ENCODE measurements at regions not wholly inside any gene's neighbourhood (a gene's known extent, or its start where the extent isn't known, plus 50 kb on each side); places are given as distances from the start of the nearest gene placed in this dataset.

DNA sequence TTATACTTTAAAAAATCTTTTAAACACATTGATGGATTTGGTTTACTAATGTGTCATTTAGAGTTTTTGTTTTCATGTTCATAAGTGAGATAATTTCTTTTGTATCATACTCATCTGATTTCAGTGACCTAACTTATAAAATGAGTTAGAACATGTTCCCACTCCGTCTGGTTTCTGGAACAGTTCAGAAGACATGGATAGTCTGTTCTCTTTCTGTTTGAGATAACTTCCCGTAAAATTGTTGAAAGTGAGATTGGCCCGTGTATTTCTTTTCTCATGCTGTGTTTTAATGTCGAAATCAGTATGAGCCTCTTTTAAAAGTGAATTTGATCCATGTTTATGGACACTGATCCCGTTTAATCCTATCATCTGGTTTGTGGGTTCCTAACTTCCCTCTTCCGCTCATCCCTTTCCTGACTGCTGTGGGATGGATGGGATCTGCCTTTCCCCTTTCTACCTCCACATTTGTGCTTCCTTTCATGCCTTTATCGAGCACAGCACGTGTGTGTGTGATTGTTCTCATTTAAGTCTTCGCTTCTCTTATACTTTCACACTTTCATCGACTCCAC is 78.9 kb downstream of the COPS8 start:
- Histone ChIP-seq H3K9me3 (ENCODE audit: low read depth, low read length) (peaks cover 7% of the 10 kb centered on the region; the same call in 1 of the 2 replicates), H3K9ac (ENCODE audit: insufficient read length) (no peak overlapping the region), H3K36me3 (ENCODE audit: insufficient read depth, low read length) (no peaks in the 10 kb centered on the region), H3K27ac (no peak overlapping the region), H3K4me3 (no peak overlapping the region)
- no peak for TF ChIP-seq POLR2AphosphoS5 (IDR thresholded peaks at IDR 0.05; ENCODE audit: borderline replicate concordance, low read depth, low read length)
- DNase-seq (ENCODE audit: low read depth, low spot score) = no peak

DNA sequence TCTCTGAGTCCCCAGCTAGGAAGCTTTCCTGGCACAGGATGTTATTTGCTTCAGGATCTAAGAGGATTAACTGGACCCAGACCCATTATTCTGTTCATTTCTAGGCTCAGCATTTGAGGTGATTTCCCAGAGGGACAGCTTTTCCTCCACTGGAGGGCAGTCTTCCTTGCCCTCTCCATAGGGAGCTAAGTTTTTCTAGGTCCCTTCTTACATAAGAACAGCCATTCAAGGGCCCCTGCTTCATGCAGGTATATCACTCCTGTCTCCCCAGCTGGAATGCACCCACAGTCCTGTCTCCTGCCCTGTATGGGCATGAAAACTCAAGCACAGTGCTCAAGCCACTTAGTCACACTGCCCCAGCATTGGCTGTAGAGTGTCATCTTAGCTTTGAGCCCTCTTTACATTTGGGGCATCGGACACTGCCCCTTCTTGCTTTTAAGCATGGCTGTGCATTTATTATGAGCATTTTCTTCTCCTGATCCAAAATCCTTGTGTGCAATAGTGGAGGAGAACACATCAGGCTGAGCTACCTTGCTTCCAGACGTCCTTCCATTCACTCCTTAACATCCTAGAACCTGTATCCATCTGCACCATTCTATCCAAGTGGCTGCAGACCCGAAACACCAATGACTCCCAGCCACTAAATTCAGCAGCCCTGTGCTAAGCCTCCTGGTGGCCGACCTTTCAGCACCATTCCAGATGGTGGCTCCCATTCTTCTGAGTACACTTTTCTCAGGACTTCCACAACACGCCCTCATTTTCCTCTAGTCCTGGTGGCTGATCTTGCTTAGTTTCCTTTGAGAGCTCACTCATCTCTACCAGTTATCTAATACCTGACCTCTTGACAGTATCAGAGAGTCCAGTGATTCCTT is 80.0 kb downstream of the COPS8 start:
- H3K9ac ChIP-seq (ENCODE audit: insufficient read length) = no peak overlapping the region
- H3K4me3 ChIP-seq = no peak overlapping the region
- DNase-seq (ENCODE audit: low read depth, low spot score) = no peak
- H3K36me3 ChIP-seq (ENCODE audit: insufficient read depth, low read length) = no peaks in the 10 kb centered on the region
- TF ChIP-seq EZH2 (IDR thresholded peaks at IDR 0.05) (no peak), FOXP2 (optimal IDR thresholded peaks at IDR 0.05; ENCODE audit: control extremely low read depth, extremely low read length, insufficient read depth) (no peak), POLR2AphosphoS5 (IDR thresholded peaks at IDR 0.05; ENCODE audit: borderline replicate concordance, low read depth, low read length) (no peak)
- H3K9me3 ChIP-seq (ENCODE audit: low read depth, low read length) = peaks cover 7% of the 10 kb centered on the region; the same call in 1 of the 2 replicates
- no peak overlapping the region for H3K27ac ChIP-seq

DNA sequence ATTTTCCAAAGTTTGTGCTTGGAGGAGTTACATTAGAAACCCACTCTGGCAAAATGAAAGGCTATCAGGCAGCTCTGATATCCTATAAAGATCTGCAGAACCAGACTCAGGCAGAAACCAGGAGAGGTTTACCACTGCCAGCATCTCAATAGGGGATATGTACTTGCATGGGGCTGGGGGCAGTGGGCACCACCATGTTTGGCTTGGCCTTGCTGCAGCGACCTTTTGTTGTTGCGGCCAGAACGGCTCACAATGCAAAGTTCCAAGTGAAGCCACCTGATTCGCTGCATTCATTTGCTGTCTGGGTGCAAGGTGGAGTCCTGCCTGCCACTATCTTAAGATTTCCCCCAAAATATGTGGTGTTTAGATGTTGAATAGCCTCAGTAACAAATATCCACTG is 81.3 kb downstream of the COPS8 start:
- no peak for TF ChIP-seq EZH2 (IDR thresholded peaks at IDR 0.05)
- no peak for DNase-seq (ENCODE audit: low read depth, low spot score)
- Histone ChIP-seq H3K27ac (no peak overlapping the region), H3K9me3 (ENCODE audit: low read depth, low read length) (peaks cover 7% of the 10 kb centered on the region; the same call in 1 of the 2 replicates), H3K36me3 (ENCODE audit: insufficient read depth, low read length) (no peaks in the 10 kb centered on the region), H3K9ac (ENCODE audit: insufficient read length) (no peak overlapping the region), H3K4me3 (no peak overlapping the region)

DNA sequence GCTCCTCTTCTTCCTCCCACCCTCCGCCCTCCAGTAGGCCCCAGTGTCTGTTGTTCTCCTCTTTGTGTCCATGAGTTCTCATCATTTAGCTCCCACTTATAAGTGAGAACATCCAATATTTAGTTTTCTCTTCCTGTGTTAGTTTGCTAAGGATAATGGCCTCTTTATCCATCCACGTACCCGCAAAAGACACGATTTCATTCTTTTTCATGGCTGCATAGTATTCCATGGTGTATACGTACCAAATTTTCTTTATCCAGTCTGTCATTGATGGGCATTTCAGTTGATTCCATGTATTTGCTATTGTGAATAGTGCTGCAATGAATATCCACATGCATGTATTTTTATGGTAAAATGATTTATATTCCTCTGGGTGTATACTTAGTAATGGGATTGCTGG is 82.2 kb downstream of the COPS8 start:
- no peak for TF ChIP-seq POLR2AphosphoS5 (IDR thresholded peaks at IDR 0.05; ENCODE audit: borderline replicate concordance, low read depth, low read length)
- no peak for TF ChIP-seq FOXP2 (optimal IDR thresholded peaks at IDR 0.05; ENCODE audit: control extremely low read depth, extremely low read length, insufficient read depth)
- TF ChIP-seq EZH2 (IDR thresholded peaks at IDR 0.05) = no peak

DNA sequence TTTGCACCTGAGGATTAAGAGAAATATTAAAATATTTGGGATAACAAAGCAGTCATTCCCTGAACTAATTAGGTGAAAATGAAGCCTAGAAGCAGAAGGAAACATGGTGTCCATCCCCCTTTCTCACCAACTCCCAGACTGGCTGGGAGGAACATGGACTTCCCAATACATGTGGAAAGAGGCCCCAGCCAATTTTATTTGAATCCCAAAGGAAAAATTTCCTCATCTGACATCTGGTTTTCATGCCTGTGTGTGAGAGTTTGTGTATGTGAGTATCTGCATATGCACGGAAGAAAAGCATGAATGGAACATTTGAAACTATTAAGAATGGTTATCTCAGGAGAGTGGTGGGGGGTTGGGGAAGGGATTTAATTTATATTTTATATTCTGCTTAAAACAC is 84.3 kb downstream of the COPS8 start:
- H3K4me3 ChIP-seq = no peak overlapping the region
- peaks cover 7% of the 10 kb centered on the region; the same call in 1 of the 2 replicates for H3K9me3 ChIP-seq (ENCODE audit: low read depth, low read length)
- no peak overlapping the region for H3K27ac ChIP-seq
- DNase-seq (ENCODE audit: low read depth, low spot score) = no peak
- no peaks in the 10 kb centered on the region for H3K36me3 ChIP-seq (ENCODE audit: insufficient read depth, low read length)
- H3K9ac ChIP-seq (ENCODE audit: insufficient read length) = no peak overlapping the region
- TF ChIP-seq POLR2AphosphoS5 (IDR thresholded peaks at IDR 0.05; ENCODE audit: borderline replicate concordance, low read depth, low read length) (no peak), FOXP2 (optimal IDR thresholded peaks at IDR 0.05; ENCODE audit: control extremely low read depth, extremely low read length, insufficient read depth) (no peak), EZH2 (IDR thresholded peaks at IDR 0.05) (no peak)

More for the DNA sequence above, 82.2 kb downstream of the COPS8 start:
- no peak for DNase-seq (ENCODE audit: low read depth, low spot score)
- Histone ChIP-seq H3K4me3 (no peak overlapping the region), H3K9me3 (ENCODE audit: low read depth, low read length) (peaks cover 7% of the 10 kb centered on the region; the same call in 1 of the 2 replicates), H3K9ac (ENCODE audit: insufficient read length) (no peak overlapping the region), H3K27ac (no peak overlapping the region), H3K36me3 (ENCODE audit: insufficient read depth, low read length) (no peaks in the 10 kb centered on the region)

DNA sequence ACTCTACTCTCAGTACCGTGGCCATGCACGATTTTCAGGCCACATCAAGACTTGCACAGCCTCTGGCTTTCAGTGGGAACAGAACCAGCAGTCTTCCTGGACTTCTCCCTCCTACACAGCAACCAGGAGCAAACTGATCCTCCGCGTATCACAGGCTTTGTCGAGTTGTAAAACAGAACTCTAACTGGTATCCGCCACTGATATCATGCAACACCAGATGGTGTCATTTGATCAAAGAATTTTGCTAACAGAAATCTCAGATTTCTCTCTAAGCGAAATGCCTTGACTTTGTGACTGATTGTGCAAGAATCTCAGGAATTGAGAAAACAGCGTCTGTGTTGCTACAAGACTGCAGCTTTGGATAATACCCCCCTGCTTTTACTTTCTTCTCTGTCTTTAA is 85.7 kb downstream of the COPS8 start:
- DNase-seq (ENCODE audit: low read depth, low spot score) = peak; percentile 50
- H3K9ac ChIP-seq (ENCODE audit: insufficient read length) = peak overlapping the region; percentile 15
- H3K4me3 ChIP-seq = peak overlapping the region; percentile 38
- H3K36me3 ChIP-seq (ENCODE audit: insufficient read depth, low read length) = no peaks in the 10 kb centered on the region
- H3K27ac ChIP-seq = peak overlapping the region; percentile 64
- no peak for TF ChIP-seq EZH2 (IDR thresholded peaks at IDR 0.05)
- no peak for TF ChIP-seq POLR2AphosphoS5 (IDR thresholded peaks at IDR 0.05; ENCODE audit: borderline replicate concordance, low read depth, low read length)
- TF ChIP-seq FOXP2 (optimal IDR thresholded peaks at IDR 0.05; ENCODE audit: control extremely low read depth, extremely low read length, insufficient read depth) = no peak
- H3K9me3 ChIP-seq (ENCODE audit: low read depth, low read length) = peaks cover 7% of the 10 kb centered on the region; the same call in 1 of the 2 replicates

DNA sequence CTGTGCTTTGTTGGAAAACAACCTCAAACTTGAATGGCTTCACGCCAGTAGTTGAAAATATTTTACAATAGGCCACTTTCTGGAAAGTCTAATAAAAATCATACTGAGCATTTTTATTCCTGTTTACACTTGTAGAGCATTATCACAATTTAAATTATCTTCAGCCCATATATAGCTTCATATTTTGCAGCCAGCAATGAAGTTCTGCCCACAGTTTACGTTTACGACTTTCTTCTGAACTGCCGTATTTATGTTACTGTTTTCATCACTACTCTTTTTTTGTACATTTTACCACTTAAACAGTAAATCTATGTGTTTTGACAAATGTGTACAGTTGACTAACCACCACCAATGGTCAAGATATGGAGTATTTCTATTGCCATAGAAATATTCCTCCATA is 86.2 kb downstream of the COPS8 start:
- peak overlapping the region; percentile 15 for H3K9ac ChIP-seq (ENCODE audit: insufficient read length)
- TF ChIP-seq POLR2AphosphoS5 (IDR thresholded peaks at IDR 0.05; ENCODE audit: borderline replicate concordance, low read depth, low read length) (no peak), EZH2 (IDR thresholded peaks at IDR 0.05) (no peak), FOXP2 (optimal IDR thresholded peaks at IDR 0.05; ENCODE audit: control extremely low read depth, extremely low read length, insufficient read depth) (no peak)
- H3K27ac ChIP-seq = peak overlapping the region; percentile 64
- H3K4me3 ChIP-seq = peak overlapping the region; percentile 38
- DNase-seq (ENCODE audit: low read depth, low spot score) = no peak
- peaks cover 7% of the 10 kb centered on the region; the same call in 1 of the 2 replicates for H3K9me3 ChIP-seq (ENCODE audit: low read depth, low read length)
- H3K36me3 ChIP-seq (ENCODE audit: insufficient read depth, low read length) = no peaks in the 10 kb centered on the region

DNA sequence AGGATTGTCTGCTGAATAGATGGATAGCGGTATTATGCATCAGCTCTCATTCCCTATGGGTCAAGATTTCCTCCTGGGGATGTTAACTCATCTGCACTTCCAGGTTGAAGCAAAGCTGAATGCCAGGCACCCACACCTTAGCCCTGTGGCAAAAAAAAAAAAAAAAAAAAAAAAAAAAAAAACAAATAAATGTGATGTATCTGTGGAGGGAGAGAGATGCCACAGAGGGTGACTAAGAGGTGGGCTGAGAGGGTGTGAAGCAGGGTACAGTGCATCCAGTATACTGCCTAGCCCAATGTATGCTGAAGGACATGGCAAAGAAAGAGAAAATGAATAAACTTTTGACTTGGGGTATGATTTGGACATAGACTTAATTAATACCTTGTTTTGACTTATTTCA is 91.4 kb downstream of the COPS8 start:
- Histone ChIP-seq H3K36me3 (ENCODE audit: insufficient read depth, low read length) (no peaks in the 10 kb centered on the region), H3K9me3 (ENCODE audit: low read depth, low read length) (no peaks in the 10 kb centered on the region), H3K27ac (no peak overlapping the region), H3K4me3 (no peak overlapping the region), H3K9ac (ENCODE audit: insufficient read length) (no peak overlapping the region)
- DNase-seq (ENCODE audit: low read depth, low spot score) = no peak
- no peak for TF ChIP-seq FOXP2 (optimal IDR thresholded peaks at IDR 0.05; ENCODE audit: control extremely low read depth, extremely low read length, insufficient read depth)
- TF ChIP-seq EZH2 (IDR thresholded peaks at IDR 0.05) = no peak
- no peak for TF ChIP-seq POLR2AphosphoS5 (IDR thresholded peaks at IDR 0.05; ENCODE audit: borderline replicate concordance, low read depth, low read length)

Measured in SK-N-MC (cell line).